A549 (cell line): ENCODE measurements at regions not wholly inside any gene's neighbourhood (a gene's known extent, or its start where the extent isn't known, plus 50 kb on each side); places are given as distances from the start of the nearest gene placed in this dataset.

Source experiments
- GATA3 ChIP-seq: IDR thresholded peaks from 2 replicates; pipeline ENCODE4 v1.6.1; 2012; ENCODE audit warnings: borderline replicate concordance
- NPAS2 ChIP-seq: fragments of 250-450 bp; sonication (Bioruptor Pico); IDR thresholded peaks from 2 replicates; pipeline ENCODE4 v1.8.0; 2022; ENCODE audit warnings: mild to moderate bottlenecking, moderate library complexity, borderline replicate concordance
- RFX5 ChIP-seq: fragments of 450-650 bp; IDR thresholded peaks from 2 replicates; pipeline ENCODE4 v1.7.1; 2014; ENCODE audit warnings: antibody characterized with exemption, mild to moderate bottlenecking, moderate library complexity
- TF ChIP-seq, protein P1 (sequence below): fragments of >200 bp; sonication (Bioruptor Twin); formaldehyde crosslinking; IDR thresholded peaks from 3 replicates; pipeline ENCODE4 v1.5.1; 2016

DNA sequence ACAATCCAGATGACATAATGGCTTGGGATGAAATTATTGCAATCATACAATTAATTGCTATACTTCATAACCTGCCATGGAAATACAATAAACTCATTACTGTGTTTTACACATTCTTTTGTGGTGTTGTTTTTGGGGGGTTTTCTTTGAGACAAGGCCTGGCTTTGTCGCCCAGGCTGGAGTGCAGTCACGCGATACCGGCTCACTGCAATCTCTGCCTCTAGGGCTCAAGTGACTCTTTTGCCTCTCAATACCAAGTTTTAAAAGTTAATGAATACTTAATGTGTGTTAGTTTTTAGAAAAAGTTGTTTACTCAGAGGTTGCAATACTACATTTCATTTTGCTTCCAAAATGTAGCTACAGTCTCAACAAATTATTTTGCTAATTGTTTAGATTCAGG, 598.4 kb downstream of the CHSY3 start:
- TF ChIP-seq, protein P1, sequence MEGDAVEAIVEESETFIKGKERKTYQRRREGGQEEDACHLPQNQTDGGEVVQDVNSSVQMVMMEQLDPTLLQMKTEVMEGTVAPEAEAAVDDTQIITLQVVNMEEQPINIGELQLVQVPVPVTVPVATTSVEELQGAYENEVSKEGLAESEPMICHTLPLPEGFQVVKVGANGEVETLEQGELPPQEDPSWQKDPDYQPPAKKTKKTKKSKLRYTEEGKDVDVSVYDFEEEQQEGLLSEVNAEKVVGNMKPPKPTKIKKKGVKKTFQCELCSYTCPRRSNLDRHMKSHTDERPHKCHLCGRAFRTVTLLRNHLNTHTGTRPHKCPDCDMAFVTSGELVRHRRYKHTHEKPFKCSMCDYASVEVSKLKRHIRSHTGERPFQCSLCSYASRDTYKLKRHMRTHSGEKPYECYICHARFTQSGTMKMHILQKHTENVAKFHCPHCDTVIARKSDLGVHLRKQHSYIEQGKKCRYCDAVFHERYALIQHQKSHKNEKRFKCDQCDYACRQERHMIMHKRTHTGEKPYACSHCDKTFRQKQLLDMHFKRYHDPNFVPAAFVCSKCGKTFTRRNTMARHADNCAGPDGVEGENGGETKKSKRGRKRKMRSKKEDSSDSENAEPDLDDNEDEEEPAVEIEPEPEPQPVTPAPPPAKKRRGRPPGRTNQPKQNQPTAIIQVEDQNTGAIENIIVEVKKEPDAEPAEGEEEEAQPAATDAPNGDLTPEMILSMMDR = no peak
- no peak for TF ChIP-seq RFX5
- no peak for TF ChIP-seq GATA3
- TF ChIP-seq NPAS2 (CRISPR knock-in tag) = no peak
